Esophagus muscularis mucosa (tissue), 4 donors: ENCODE measurements at regions not wholly inside any gene's neighbourhood (a gene's known extent, or its start where the extent isn't known, plus 50 kb on each side); places are given as distances from the start of the nearest gene placed in this dataset.
"Not testable (repeated sequence)": the region's sequence is repeated elsewhere in the genome, so short reads cannot be mapped to it uniquely, and the experiment has no call there.

ENCODE experiments used
- DNase-seq: peaks from one replicate; pipeline ENCODE4 v3.0.0-alpha.2; 2017; ENCODE audit errors: extremely low spot score
- H3K27ac ChIP-seq, 4 donors: fragments of 200-600 bp; sonication (generic); replicated peaks in 1 of 4; 1 replicate in 3 of 4; 2 replicates in 1 of 4; pipeline ENCODE4 v1.5.1; 2016 to 2019; ENCODE audit warnings: mild to moderate bottlenecking in 1 of 4
- H3K27me3 ChIP-seq, 4 donors: fragments of 200-600 bp; sonication (generic); one replicate each; pipeline versions ENCODE4 v1.5.1 to v1.6.0; 2016 to 2019
- H3K36me3 ChIP-seq, 4 donors: fragments of 200-600 bp; sonication (generic); one replicate each; pipeline ENCODE4 v1.5.1; 2016 to 2019
- H3K4me1 ChIP-seq, 4 donors: fragments of 200-600 bp; sonication (generic); one replicate each; pipeline ENCODE4 v1.5.1; 2016 to 2019
- H3K4me3 ChIP-seq, 4 donors: fragments of 200-600 bp; sonication (generic); 1 replicate in 2 of 4; 2 replicates in 2 of 4; pipeline ENCODE4 v1.5.1; 2016 to 2019; ENCODE audit warnings: mild to moderate bottlenecking in 4 of 4, moderate library complexity in 1 of 4
- H3K9me3 ChIP-seq, 4 donors: fragments of 200-600 bp; sonication (generic); 1 replicate in 3 of 4; 2 replicates in 1 of 4; pipeline ENCODE4 v1.5.1; 2016 to 2019
- CTCF ChIP-seq, 3 experiments: fragments of 200-600 bp in 2 of 3; fragments of 450-650 bp in 1 of 3; sonication (generic) in 2 of 3; IDR thresholded peaks; one replicate each; pipeline ENCODE4 v1.5.1; 2017 to 2019; ENCODE audit warnings: antibody characterized with exemption in 3 of 3, mild to moderate bottlenecking in 2 of 3, moderate library complexity in 1 of 3
- EP300 ChIP-seq: sonication (generic); formaldehyde crosslinking; IDR thresholded peaks from one replicate; pipeline ENCODE4 v1.6.1; 2017; ENCODE audit warnings: antibody characterized with exemption
- POLR2A ChIP-seq: fragments of 450-650 bp; IDR thresholded peaks from one replicate; pipeline ENCODE4 v1.6.1; 2017; ENCODE audit warnings: antibody characterized with exemption, moderate library complexity, mild to moderate bottlenecking, low read depth
- POLR2AphosphoS5 ChIP-seq, 2 donors: sonication (generic); formaldehyde crosslinking; IDR thresholded peaks; one replicate each; pipeline ENCODE4 v1.6.1; 2017; ENCODE audit warnings: antibody characterized with exemption in 2 of 2
- WGBS: methylation state at CpG from one replicate; pipeline ENCODE4 v1.1.5; 2018; 5-methylcytosine and 5-hydroxymethylcytosine counted together
- intact Hi-C: fragments of 100-400 bp; cut with DNase I; formaldehyde crosslinking; loops from one replicate; pipeline ENCODE4 v1.15.1; 2023

- 75% methylated on average over 2 of the region's 2 CpGs for WGBS
- no peak for TF ChIP-seq CTCF (IDR thresholded peaks at IDR 0.05)
- no peak for TF ChIP-seq EP300
- no peak for TF ChIP-seq POLR2AphosphoS5 (IDR thresholded peaks at IDR 0.05)
- TF ChIP-seq POLR2A = no peak
- no peaks in the 10 kb centered on the region for H3K9me3 ChIP-seq
- intact Hi-C loops = no loop called here
- no peak for DNase-seq
- no peaks in the 10 kb centered on the region for H3K4me1 ChIP-seq
- no peaks in the 10 kb centered on the region for H3K36me3 ChIP-seq
- no peak overlapping the region for H3K27ac ChIP-seq
- H3K27me3 ChIP-seq = no peaks in the 10 kb centered on the region
- no peak overlapping the region for H3K4me3 ChIP-seq
These were observed 195.5 kb downstream of the MBL2 start for GRCh38 chr10:52577047-52577446.

GRCh38 chr10:52578871-52579405 is 193.6 kb downstream of the MBL2 start:
- no peaks in the 10 kb centered on the region for H3K27me3 ChIP-seq
- no peak overlapping the region for H3K27ac ChIP-seq
- intact Hi-C loops = no loop called here
- no peaks in the 10 kb centered on the region for H3K4me1 ChIP-seq
- no peaks in the 10 kb centered on the region for H3K9me3 ChIP-seq
- 30% methylated on average over 5 of the region's 5 CpGs for WGBS
- TF ChIP-seq POLR2A = no peak
- TF ChIP-seq POLR2AphosphoS5 (IDR thresholded peaks at IDR 0.05) = no peak
- TF ChIP-seq CTCF (IDR thresholded peaks at IDR 0.05) = no peak
- TF ChIP-seq EP300 = no peak
- no peak for DNase-seq
- H3K4me3 ChIP-seq = no peak overlapping the region
- H3K36me3 ChIP-seq = no peaks in the 10 kb centered on the region

- peaks cover 0 to 14% (median 7%) of the 10 kb centered on the region in 4 donors for H3K9me3 ChIP-seq
- H3K36me3 ChIP-seq, H3K4me3 ChIP-seq, H3K27me3 ChIP-seq, intact Hi-C loops, H3K27ac ChIP-seq, DNase-seq, H3K4me1 ChIP-seq: not testable (repeated sequence)
- 80% methylated on average over 2 of the region's 2 CpGs for WGBS
These were observed 190.9 kb downstream of the MBL2 start for GRCh38 chr10:52581636-52582035.

- H3K4me1 ChIP-seq = no peaks in the 10 kb centered on the region
- peaks cover 0 to 20% (median 10%) of the 10 kb centered on the region in 4 donors for H3K9me3 ChIP-seq
- no peak for DNase-seq
- H3K27me3 ChIP-seq = no peaks in the 10 kb centered on the region
- intact Hi-C loops = no loop called here
- H3K27ac ChIP-seq = no peak overlapping the region
- no peak overlapping the region for H3K4me3 ChIP-seq
- TF ChIP-seq POLR2A (no peak), POLR2AphosphoS5 (IDR thresholded peaks at IDR 0.05) (no peak), CTCF (IDR thresholded peaks at IDR 0.05) (no peak), EP300 (no peak)
- no peaks in the 10 kb centered on the region for H3K36me3 ChIP-seq
These were observed 189.2 kb downstream of the MBL2 start for GRCh38 chr10:52583336-52583735.

- intact Hi-C loops = no loop called here
- Histone ChIP-seq H3K36me3 (no peaks in the 10 kb centered on the region), H3K27ac (no peak overlapping the region), H3K4me1 (no peaks in the 10 kb centered on the region), H3K27me3 (no peaks in the 10 kb centered on the region), H3K4me3 (no peak overlapping the region), H3K9me3 (peaks cover 0 to 20% (median 10%) of the 10 kb centered on the region in 4 donors)
- 70% methylated on average over 2 of the region's 2 CpGs for WGBS
- TF ChIP-seq EP300 (no peak), POLR2AphosphoS5 (IDR thresholded peaks at IDR 0.05) (no peak), CTCF (IDR thresholded peaks at IDR 0.05) (no peak), POLR2A (no peak)
- no peak for DNase-seq
These were observed 185.9 kb downstream of the MBL2 start for GRCh38 chr10:52586710-52587109.
